A549 (cell line): ENCODE measurements at regions not wholly inside any gene's neighbourhood (a gene's known extent, or its start where the extent isn't known, plus 50 kb on each side); places are given as distances from the start of the nearest gene placed in this dataset.

Source experiments
- CEBPB ChIP-seq, 2 experiments: fragments of >200 bp in 1 of 2; sonication (Bioruptor Twin) in 1 of 2; formaldehyde crosslinking in 1 of 2; IDR thresholded peaks; 2 replicates each; pipeline ENCODE4 v1.6.1; 2012 to 2016
- EP300 ChIP-seq, 2 experiments: fragments of >200 bp; sonication (Bioruptor Twin); formaldehyde crosslinking; IDR thresholded peaks; 2 replicates in 1 of 2; 3 replicates in 1 of 2; pipeline ENCODE4 v1.6.1; 2016 to 2017
- POLR2A ChIP-seq: IDR thresholded peaks from 2 replicates; pipeline ENCODE4 v1.6.1; 2012; ENCODE audit warnings: mild to moderate bottlenecking, low read length
- SMC3 ChIP-seq: fragments of >200 bp; sonication (Bioruptor Twin); formaldehyde crosslinking; IDR thresholded peaks from 3 replicates; pipeline ENCODE4 v1.6.1; 2018; ENCODE audit warnings: inconsistent platforms

DNA sequence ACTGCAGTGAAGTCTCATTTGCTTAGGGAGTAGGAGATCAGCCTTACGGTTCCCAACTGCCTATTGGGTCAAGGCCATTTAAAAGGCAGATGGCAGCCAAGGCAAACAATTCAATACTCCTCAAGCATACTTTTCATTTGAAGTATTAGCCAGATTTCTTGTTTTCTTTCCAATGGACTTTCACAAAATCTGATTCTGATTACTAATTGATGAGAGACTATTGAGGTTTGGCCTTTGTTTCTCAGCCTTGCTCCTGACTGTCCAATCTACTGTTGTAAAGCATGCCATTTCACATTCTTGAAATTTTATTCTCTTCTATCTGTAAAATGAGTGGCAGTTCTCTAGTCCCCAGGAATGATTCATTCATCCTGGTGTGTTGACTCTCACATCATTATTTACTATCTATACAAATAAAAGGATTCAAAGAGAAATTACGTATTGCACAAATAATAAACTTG, 166.2 kb upstream of the TGFBR2 start:
- TF ChIP-seq SMC3, result peak; percentile 28; the same call in 2 of the 3 replicates
- TF ChIP-seq CEBPB (IDR thresholded peaks at IDR 0.05), result peak in 1 of 2 experiments; percentile 71; a peak in 1 of 4 replicates
- peak in 1 of 2 experiments; percentile 39; a peak in 1 of 5 replicates for TF ChIP-seq EP300 (IDR thresholded peaks at IDR 0.05)
- no peak for TF ChIP-seq POLR2A
